ENCODE measurements at regions not wholly inside any gene's neighbourhood (a gene's known extent, or its start where the extent isn't known, plus 50 kb on each side); places are given as distances from the start of the nearest gene placed in this dataset.

GRCh38 chr6:128767150-128767549 is 115.8 kb upstream of the LAMA2 start:
- no TSS peak for BruUV-seq (replicated peaks)
- no peak for TF ChIP-seq CTCF (IDR thresholded peaks at IDR 0.05; ENCODE audit: unreplicated experiment)
- intact Hi-C loops (cut with micrococcal nuclease): no loop called here
- H3K36me3 Mint-ChIP-seq (ENCODE audit: insufficient read depth, unreplicated experiment): no peaks in the 10 kb centered on the region
- H3K9me3 Mint-ChIP-seq (ENCODE audit: unreplicated experiment): peaks cover 7% of the 10 kb centered on the region
- H3K27me3 Mint-ChIP-seq (ENCODE audit: insufficient read depth, unreplicated experiment): peaks cover 11% of the 10 kb centered on the region
- ChIA-PET CTCF (interaction anchor here (0.7 kb wide), 2 partner anchors 41 to 313 kb away, joined by 3 read pairs; no protein-coding TSS in a partner anchor), POLR2A (no interaction called here)
- H3K27ac Mint-ChIP-seq (ENCODE audit: low read depth, unreplicated experiment): no peak overlapping the region
- DNase-seq (ENCODE audit: unreplicated experiment): no peak
- H3K4me3 Mint-ChIP-seq (ENCODE audit: unreplicated experiment): no peak overlapping the region
- H3K4me1 Mint-ChIP-seq (ENCODE audit: insufficient read depth, unreplicated experiment): no peaks in the 10 kb centered on the region

GRCh38 chr6:128763599-128764300 is 119.2 kb upstream of the LAMA2 start:
- no peak overlapping the region for H3K27ac Mint-ChIP-seq (ENCODE audit: low read depth, unreplicated experiment)
- TF ChIP-seq CTCF (IDR thresholded peaks at IDR 0.05; ENCODE audit: unreplicated experiment): no peak
- H3K4me3 Mint-ChIP-seq (ENCODE audit: unreplicated experiment): no peak overlapping the region
- no peaks in the 10 kb centered on the region for H3K4me1 Mint-ChIP-seq (ENCODE audit: insufficient read depth, unreplicated experiment)
- no peaks in the 10 kb centered on the region for H3K36me3 Mint-ChIP-seq (ENCODE audit: insufficient read depth, unreplicated experiment)
- intact Hi-C loops (cut with micrococcal nuclease): no loop called here
- DNase-seq (ENCODE audit: unreplicated experiment): no peak
- POLR2A ChIA-PET: no interaction called here
- H3K27me3 Mint-ChIP-seq (ENCODE audit: insufficient read depth, unreplicated experiment): peaks cover 11% of the 10 kb centered on the region
- CTCF ChIA-PET: interaction anchor here (0.7 kb wide), 1 partner anchor 10 kb away, joined by 3 read pairs; no protein-coding TSS in a partner anchor
- BruUV-seq (replicated peaks): no TSS peak
- peaks cover 3% of the 10 kb centered on the region for H3K9me3 Mint-ChIP-seq (ENCODE audit: unreplicated experiment)

GRCh38 chr6:128759901-128760300 is 123.0 kb upstream of the LAMA2 start:
- BruUV-seq (replicated peaks): no TSS peak
- ChIA-PET CTCF (no interaction called here), POLR2A (no interaction called here)
- no peak for DNase-seq (ENCODE audit: unreplicated experiment)
- no peak for TF ChIP-seq CTCF (IDR thresholded peaks at IDR 0.05; ENCODE audit: unreplicated experiment)
- H3K9me3 Mint-ChIP-seq (ENCODE audit: unreplicated experiment): no peaks in the 10 kb centered on the region
- no peaks in the 10 kb centered on the region for H3K4me1 Mint-ChIP-seq (ENCODE audit: insufficient read depth, unreplicated experiment)
- H3K27ac Mint-ChIP-seq (ENCODE audit: low read depth, unreplicated experiment): no peak overlapping the region
- peaks cover 11% of the 10 kb centered on the region for H3K27me3 Mint-ChIP-seq (ENCODE audit: insufficient read depth, unreplicated experiment)
- intact Hi-C loops (cut with micrococcal nuclease): no loop called here
- no peaks in the 10 kb centered on the region for H3K36me3 Mint-ChIP-seq (ENCODE audit: insufficient read depth, unreplicated experiment)
- no peak overlapping the region for H3K4me3 Mint-ChIP-seq (ENCODE audit: unreplicated experiment)

GRCh38 chr6:128759447-128759846 is 123.5 kb upstream of the LAMA2 start:
- Mint-ChIP-seq H3K27me3 (ENCODE audit: insufficient read depth, unreplicated experiment) (peaks cover 11% of the 10 kb centered on the region), H3K36me3 (ENCODE audit: insufficient read depth, unreplicated experiment) (no peaks in the 10 kb centered on the region), H3K9me3 (ENCODE audit: unreplicated experiment) (no peaks in the 10 kb centered on the region), H3K4me3 (ENCODE audit: unreplicated experiment) (no peak overlapping the region), H3K27ac (ENCODE audit: low read depth, unreplicated experiment) (no peak overlapping the region), H3K4me1 (ENCODE audit: insufficient read depth, unreplicated experiment) (no peaks in the 10 kb centered on the region)
- ChIA-PET CTCF (interaction anchor here (0.6 kb wide), 1 partner anchor 29 kb away, joined by 3 read pairs; no protein-coding TSS in a partner anchor), POLR2A (no interaction called here)
- intact Hi-C loops (cut with micrococcal nuclease): no loop called here
- BruUV-seq (replicated peaks): no TSS peak
- no peak for DNase-seq (ENCODE audit: unreplicated experiment)
- no peak for TF ChIP-seq CTCF (IDR thresholded peaks at IDR 0.05; ENCODE audit: unreplicated experiment)

Data from MCF 10A (cell line).